ENCODE measurements at regions not wholly inside any gene's neighbourhood (a gene's known extent, or its start where the extent isn't known, plus 50 kb on each side); places are given as distances from the start of the nearest gene placed in this dataset.

- TF ChIP-seq CTCF (IDR thresholded peaks at IDR 0.05) (no peak), POLR2A (IDR thresholded peaks at IDR 0.05) (no peak)
Observed at GRCh38 chr12:86985298-86985697, 729.1 kb upstream of the MGAT4C start.
